ENCODE measurements at regions not wholly inside any gene's neighbourhood (a gene's known extent, or its start where the extent isn't known, plus 50 kb on each side); places are given as distances from the start of the nearest gene placed in this dataset.
A peak's percentile ranks its signal among the peaks of the same experiment; 100 is the strongest.

- Histone ChIP-seq H3K4me3 (ENCODE audit: low read depth in 2 of 2, low read length in 1 of 2) (no peak overlapping the region), H3K9me2 (no peaks in the 10 kb centered on the region), H3K36me3 (replicated peaks in 1 of 2; ENCODE audit: control insufficient read depth in 1 of 2, insufficient read depth in 2 of 2, low read length in 1 of 2) (no peaks in the 10 kb centered on the region), H4K20me1 (ENCODE audit: insufficient read depth) (peaks cover 8% of the 10 kb centered on the region; the same call in 1 of the 2 replicates), H2AFZ (ENCODE audit: low read depth) (no peak overlapping the region), H3K4me2 (no peak overlapping the region), H3K27ac (ENCODE audit: low read depth in 2 of 2, low read length in 1 of 2) (peak overlapping the region in 1 of 2 experiments; percentile 75; a peak in 2 of 4 replicates), H3K27me3 (ENCODE audit: insufficient read depth) (no peaks in the 10 kb centered on the region), H3K4me1 (ENCODE audit: control insufficient read depth in 1 of 2, insufficient read depth in 2 of 2, low read depth in 1 of 2, low read length in 1 of 2) (peaks cover 4 to 6% of the 10 kb centered on the region in 2 experiments; a peak in 2 of 4 replicates), H3K79me2 (ENCODE audit: insufficient read depth) (peaks cover 98% of the 10 kb centered on the region), H3F3A (replicated peaks; ENCODE audit: insufficient read depth) (peaks cover 8% of the 10 kb centered on the region), H3K9me3 (no peaks in the 10 kb centered on the region), H3K9ac (no peak overlapping the region)
- no peak for DNase-seq
- ChIA-PET POLR2A (no interaction called here), CTCF (interaction anchor here (1.0 to 7.2 kb wide), 4 partner anchors 10 to 530 kb away, joined by 3 to 46 read pairs (median 6); no protein-coding TSS in a partner anchor)
- TF ChIP-seq GABPA (IDR thresholded peaks at IDR 0.05; ENCODE audit: low read depth) (no peak), MEF2A (IDR thresholded peaks at IDR 0.05; ENCODE audit: borderline replicate concordance, low read depth) (no peak), TAF1 (IDR thresholded peaks at IDR 0.05; ENCODE audit: borderline replicate concordance, low read depth, low read length) (no peak), GATA2 (CRISPR knock-in tag; IDR thresholded peaks at IDR 0.05) (no peak), MAX (IDR thresholded peaks at IDR 0.05; ENCODE audit: low read depth) (no peak), YY1 (IDR thresholded peaks at IDR 0.05; ENCODE audit: low read depth) (no peak), EP300 (IDR thresholded peaks at IDR 0.05; ENCODE audit: borderline replicate concordance in 1 of 2, low read depth in 1 of 2, low read length in 1 of 2) (no peak), MXI1 (IDR thresholded peaks at IDR 0.05; ENCODE audit: low read depth, low read length) (no peak), FOSL2 (IDR thresholded peaks at IDR 0.05; ENCODE audit: borderline replicate concordance, low read depth) (no peak), POLR2AphosphoS5 (IDR thresholded peaks at IDR 0.05; ENCODE audit: low read depth, low read length) (no peak), EZH2phosphoT487 (IDR thresholded peaks at IDR 0.05; ENCODE audit: borderline replicate concordance, low read depth) (no peak), RXRA (IDR thresholded peaks at IDR 0.05; ENCODE audit: borderline replicate concordance, low read depth) (no peak), NFIC (IDR thresholded peaks at IDR 0.05; ENCODE audit: borderline replicate concordance) (no peak)
- TF ChIP-seq, protein P1, sequence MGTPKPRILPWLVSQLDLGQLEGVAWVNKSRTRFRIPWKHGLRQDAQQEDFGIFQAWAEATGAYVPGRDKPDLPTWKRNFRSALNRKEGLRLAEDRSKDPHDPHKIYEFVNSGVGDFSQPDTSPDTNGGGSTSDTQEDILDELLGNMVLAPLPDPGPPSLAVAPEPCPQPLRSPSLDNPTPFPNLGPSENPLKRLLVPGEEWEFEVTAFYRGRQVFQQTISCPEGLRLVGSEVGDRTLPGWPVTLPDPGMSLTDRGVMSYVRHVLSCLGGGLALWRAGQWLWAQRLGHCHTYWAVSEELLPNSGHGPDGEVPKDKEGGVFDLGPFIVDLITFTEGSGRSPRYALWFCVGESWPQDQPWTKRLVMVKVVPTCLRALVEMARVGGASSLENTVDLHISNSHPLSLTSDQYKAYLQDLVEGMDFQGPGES (IDR thresholded peaks at IDR 0.05; ENCODE audit: low read depth, low read length) = no peak
- TF ChIP-seq, protein P2, sequence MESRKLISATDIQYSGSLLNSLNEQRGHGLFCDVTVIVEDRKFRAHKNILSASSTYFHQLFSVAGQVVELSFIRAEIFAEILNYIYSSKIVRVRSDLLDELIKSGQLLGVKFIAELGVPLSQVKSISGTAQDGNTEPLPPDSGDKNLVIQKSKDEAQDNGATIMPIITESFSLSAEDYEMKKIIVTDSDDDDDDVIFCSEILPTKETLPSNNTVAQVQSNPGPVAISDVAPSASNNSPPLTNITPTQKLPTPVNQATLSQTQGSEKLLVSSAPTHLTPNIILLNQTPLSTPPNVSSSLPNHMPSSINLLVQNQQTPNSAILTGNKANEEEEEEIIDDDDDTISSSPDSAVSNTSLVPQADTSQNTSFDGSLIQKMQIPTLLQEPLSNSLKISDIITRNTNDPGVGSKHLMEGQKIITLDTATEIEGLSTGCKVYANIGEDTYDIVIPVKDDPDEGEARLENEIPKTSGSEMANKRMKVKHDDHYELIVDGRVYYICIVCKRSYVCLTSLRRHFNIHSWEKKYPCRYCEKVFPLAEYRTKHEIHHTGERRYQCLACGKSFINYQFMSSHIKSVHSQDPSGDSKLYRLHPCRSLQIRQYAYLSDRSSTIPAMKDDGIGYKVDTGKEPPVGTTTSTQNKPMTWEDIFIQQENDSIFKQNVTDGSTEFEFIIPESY (IDR thresholded peaks at IDR 0.05; ENCODE audit: borderline replicate concordance, low read depth) = no peak
- TF ChIP-seq, protein P3, sequence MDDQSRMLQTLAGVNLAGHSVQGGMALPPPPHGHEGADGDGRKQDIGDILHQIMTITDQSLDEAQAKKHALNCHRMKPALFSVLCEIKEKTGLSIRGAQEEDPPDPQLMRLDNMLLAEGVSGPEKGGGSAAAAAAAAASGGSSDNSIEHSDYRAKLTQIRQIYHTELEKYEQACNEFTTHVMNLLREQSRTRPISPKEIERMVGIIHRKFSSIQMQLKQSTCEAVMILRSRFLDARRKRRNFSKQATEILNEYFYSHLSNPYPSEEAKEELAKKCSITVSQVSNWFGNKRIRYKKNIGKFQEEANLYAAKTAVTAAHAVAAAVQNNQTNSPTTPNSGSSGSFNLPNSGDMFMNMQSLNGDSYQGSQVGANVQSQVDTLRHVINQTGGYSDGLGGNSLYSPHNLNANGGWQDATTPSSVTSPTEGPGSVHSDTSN (IDR thresholded peaks at IDR 0.05) = no peak
- 96% methylated on average over 2 of the region's 2 CpGs for WGBS (ENCODE audit: low lambda C conversion rate)
Measured at GRCh38 chr3:159795681-159796175, 192.9 kb upstream of the IL12A start.
